WTC11 (cell line): ENCODE measurements at regions not wholly inside any gene's neighbourhood (a gene's known extent, or its start where the extent isn't known, plus 50 kb on each side); places are given as distances from the start of the nearest gene placed in this dataset.
A peak's percentile ranks its signal among the peaks of the same experiment; 100 is the strongest.

Experiments used
- ATF2 ChIP-seq: sonication (generic); formaldehyde crosslinking; IDR thresholded peaks from 2 replicates; pipeline ENCODE4 v1.8.1; 2022; ENCODE audit warnings: low read depth, missing genetic modification reagents, borderline replicate concordance
- CTCF ChIP-seq: fragments of 200-600 bp; IDR thresholded peaks from 2 replicates; pipeline ENCODE4 v1.8.0; 2022; ENCODE audit warnings: antibody characterized with exemption
- E2F4 ChIP-seq: sonication (generic); formaldehyde crosslinking; IDR thresholded peaks from 2 replicates; pipeline ENCODE4 v1.8.1; 2022; ENCODE audit warnings: low read depth, mild to moderate bottlenecking, moderate library complexity, missing genetic modification reagents, borderline replicate concordance
- ETV6 ChIP-seq: sonication (generic); formaldehyde crosslinking; IDR thresholded peaks from 2 replicates; pipeline ENCODE4 v1.8.1; 2022; ENCODE audit warnings: mild to moderate bottlenecking, missing genetic modification reagents
- FOXK1 ChIP-seq: sonication (generic); formaldehyde crosslinking; IDR thresholded peaks from 2 replicates; pipeline ENCODE4 v1.8.0; 2022; ENCODE audit warnings: mild to moderate bottlenecking, moderate library complexity, missing genetic modification reagents
- FOXP4 ChIP-seq: sonication (generic); formaldehyde crosslinking; IDR thresholded peaks from 2 replicates; pipeline ENCODE4 v1.8.0; 2022; ENCODE audit warnings: mild to moderate bottlenecking, missing genetic modification reagents
- JAZF1 ChIP-seq: fragments of 250-450 bp; sonication (Bioruptor Pico); IDR thresholded peaks from 2 replicates; pipeline ENCODE4 v1.9.0; 2021; ENCODE audit warnings: moderate library complexity, mild to moderate bottlenecking, inconsistent platforms
- KAT7 ChIP-seq: sonication (generic); formaldehyde crosslinking; IDR thresholded peaks from 2 replicates; pipeline ENCODE4 v1.8.1; 2023; ENCODE audit warnings: missing genetic modification reagents, mild to moderate bottlenecking, borderline replicate concordance
- PRDM15 ChIP-seq: sonication (generic); formaldehyde crosslinking; IDR thresholded peaks from 2 replicates; pipeline ENCODE4 v1.8.0; 2022; ENCODE audit warnings: missing genetic modification reagents
- RELA ChIP-seq: sonication (generic); formaldehyde crosslinking; IDR thresholded peaks from 2 replicates; pipeline ENCODE4 v1.8.1; 2022; ENCODE audit warnings: missing genetic modification reagents, mild to moderate bottlenecking, borderline replicate concordance
- SMAD3 ChIP-seq: sonication (generic); formaldehyde crosslinking; IDR thresholded peaks from 2 replicates; pipeline ENCODE4 v1.8.0; 2022; ENCODE audit warnings: missing genetic modification reagents, mild to moderate bottlenecking, borderline replicate concordance
- TCF7 ChIP-seq: sonication (generic); formaldehyde crosslinking; IDR thresholded peaks from 2 replicates; pipeline ENCODE4 v1.8.0; 2022; ENCODE audit warnings: mild to moderate bottlenecking, low read depth, missing genetic modification reagents, moderate library complexity
- USF1 ChIP-seq: sonication (generic); formaldehyde crosslinking; IDR thresholded peaks from 2 replicates; pipeline ENCODE4 v1.8.0; 2022; ENCODE audit warnings: mild to moderate bottlenecking, missing genetic modification reagents
- ZBTB21 ChIP-seq: sonication (generic); formaldehyde crosslinking; IDR thresholded peaks from 2 replicates; pipeline ENCODE4 v1.8.1; 2023; ENCODE audit warnings: mild to moderate bottlenecking, missing genetic modification reagents, borderline replicate concordance

GRCh38 chr10:131726076-131726880, 174.5 kb upstream of the PPP2R2D start:
- TF ChIP-seq ZBTB21 (CRISPR knock-in tag) (no peak; the same call in 1 of the 2 replicates), CTCF (no peak), ETV6 (CRISPR knock-in tag) (no peak), JAZF1 (CRISPR knock-in tag) (no peak), SMAD3 (CRISPR knock-in tag) (no peak), RELA (CRISPR knock-in tag) (no peak), FOXK1 (peak; percentile 47; the same call in 1 of the 2 replicates), PRDM15 (CRISPR knock-in tag) (no peak), TCF7 (CRISPR knock-in tag) (no peak), FOXP4 (CRISPR knock-in tag) (no peak), ATF2 (CRISPR knock-in tag) (no peak), KAT7 (CRISPR knock-in tag) (no peak), E2F4 (no peak), USF1 (CRISPR knock-in tag) (peak; percentile 52; the same call in 1 of the 2 replicates)
